ENCODE measurements at regions not wholly inside any gene's neighbourhood (a gene's known extent, or its start where the extent isn't known, plus 50 kb on each side); places are given as distances from the start of the nearest gene placed in this dataset.
"Not testable (repeated sequence)": the region's sequence is repeated elsewhere in the genome, so short reads cannot be mapped to it uniquely, and the experiment has no call there.

DNA sequence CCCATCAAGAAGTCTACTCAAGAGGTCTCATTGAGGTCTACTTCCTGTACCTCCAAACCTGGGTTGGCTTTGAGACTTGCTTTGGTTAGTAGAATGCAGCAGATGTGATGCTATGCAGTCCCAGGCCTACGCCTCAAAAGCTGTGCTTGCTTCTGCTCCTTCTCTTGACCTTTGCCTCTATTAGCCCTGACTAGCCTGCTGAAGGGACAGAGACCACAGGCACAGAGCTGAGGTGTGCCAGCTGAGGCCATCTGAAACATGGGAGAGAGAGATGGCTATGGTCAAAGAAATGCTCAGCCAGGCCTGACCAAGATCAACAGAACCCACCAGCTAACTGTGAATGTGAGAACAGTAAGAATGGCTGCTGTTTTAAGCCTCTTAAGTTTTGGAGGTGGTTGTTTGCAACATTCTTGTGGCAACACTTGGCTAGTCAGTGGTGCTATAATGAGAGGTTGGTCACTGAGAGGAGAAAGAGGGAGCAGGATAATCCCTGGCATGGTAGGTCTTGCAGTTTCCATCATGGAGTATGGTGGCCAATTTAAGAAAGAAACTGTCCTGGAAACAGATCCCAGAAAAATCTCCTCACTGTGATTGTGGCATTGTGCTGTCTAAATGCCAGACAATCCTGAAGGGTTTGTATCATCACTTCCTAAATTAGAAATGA, 176.1 kb upstream of the PHYHIPL start:
- no peak for DNase-seq

GRCh38 chr10:59002011-59002410, 174.4 kb upstream of the PHYHIPL start:
- DNase-seq = no peak

GRCh38 chr10:59003203-59003602, 173.2 kb upstream of the PHYHIPL start:
- no peak for DNase-seq

DNA sequence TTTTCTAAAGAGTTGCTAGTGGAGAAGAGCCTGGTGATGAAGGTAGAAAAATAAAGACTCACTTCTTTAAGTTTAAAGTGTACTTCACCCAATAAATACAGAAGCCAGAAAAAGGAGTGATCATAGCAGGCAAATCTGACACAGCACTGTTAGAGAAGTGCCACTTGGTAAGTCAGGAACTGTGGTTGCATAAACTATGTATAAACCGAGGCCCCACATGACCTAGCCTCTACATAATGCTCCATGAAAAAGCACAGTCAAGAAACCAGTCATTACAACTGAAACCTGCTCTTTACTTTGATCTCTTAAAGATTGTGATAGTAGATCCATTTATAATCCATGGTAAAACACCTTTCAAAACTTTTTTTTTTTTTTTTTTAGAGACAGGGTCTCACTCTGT, 172.1 kb upstream of the PHYHIPL start:
- no peak for DNase-seq

GRCh38 chr10:59006511-59007306, 169.7 kb upstream of the PHYHIPL start:
- no peak for DNase-seq

DNA sequence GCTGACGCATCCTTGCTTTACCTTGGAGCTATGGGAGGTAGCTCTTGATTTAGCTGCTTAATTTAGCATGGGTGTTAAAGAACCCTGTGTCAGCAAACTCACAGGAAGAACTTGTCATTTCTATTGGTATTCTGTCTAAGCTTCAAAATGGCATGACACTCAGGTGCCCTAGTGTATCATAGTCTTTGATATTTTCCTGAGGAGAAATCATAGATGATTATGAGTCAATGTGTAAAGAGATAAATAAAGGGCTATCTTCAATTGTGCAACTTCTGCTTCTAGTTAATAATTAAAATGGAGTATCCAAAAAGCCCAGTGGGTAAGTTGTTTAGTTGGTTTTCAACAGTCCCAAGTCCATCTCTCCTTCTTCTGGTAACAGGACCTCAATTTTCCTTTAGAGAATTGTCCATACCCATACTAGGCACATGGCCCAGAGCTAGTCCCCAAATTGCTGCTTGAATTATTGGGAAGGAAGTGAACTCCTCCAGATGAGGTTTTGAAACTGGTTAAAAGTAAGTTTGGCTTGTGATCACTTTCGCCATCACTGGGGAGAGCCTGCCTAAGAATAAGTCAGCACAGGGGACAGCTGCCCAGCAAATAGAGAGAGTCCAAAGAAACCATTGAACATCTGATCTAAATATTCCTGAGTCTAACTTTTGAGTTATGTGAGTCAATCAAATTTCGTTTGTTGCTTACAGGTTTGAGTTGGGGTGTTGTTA, 169.0 kb upstream of the PHYHIPL start:
- DNase-seq = no peak

GRCh38 chr10:59008452-59008851, 168.0 kb upstream of the PHYHIPL start:
- no peak for DNase-seq

- DNase-seq = no peak
Measured at GRCh38 chr10:59011972-59012632, 164.3 kb upstream of the PHYHIPL start.

DNA sequence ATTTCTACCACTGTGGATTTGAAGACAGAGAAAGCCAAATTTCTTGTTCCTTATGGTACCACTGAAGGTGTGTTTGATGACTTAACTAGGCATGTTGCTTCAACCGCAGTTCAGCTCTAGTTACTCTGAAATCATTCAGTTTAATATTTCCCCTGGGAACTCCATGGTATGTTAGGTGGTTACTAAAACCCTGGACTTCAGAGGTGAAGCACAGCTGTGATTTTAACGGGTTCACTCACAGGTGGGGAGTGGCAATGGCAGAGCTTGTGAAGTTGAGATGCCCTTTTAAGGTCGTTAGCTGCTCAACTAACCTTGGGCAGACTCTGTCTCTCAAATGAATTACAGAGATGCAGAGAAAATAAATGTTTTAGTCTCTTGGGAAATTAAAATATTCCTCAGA, 163.6 kb upstream of the PHYHIPL start:
- DNase-seq = no peak

GRCh38 chr10:59016043-59016442, 160.4 kb upstream of the PHYHIPL start:
- no peak for DNase-seq

- no peak for DNase-seq
Measured at GRCh38 chr10:59018977-59019376, 157.5 kb upstream of the PHYHIPL start.

GRCh38 chr10:59019603-59020002, 156.8 kb upstream of the PHYHIPL start:
- DNase-seq = no peak

DNA sequence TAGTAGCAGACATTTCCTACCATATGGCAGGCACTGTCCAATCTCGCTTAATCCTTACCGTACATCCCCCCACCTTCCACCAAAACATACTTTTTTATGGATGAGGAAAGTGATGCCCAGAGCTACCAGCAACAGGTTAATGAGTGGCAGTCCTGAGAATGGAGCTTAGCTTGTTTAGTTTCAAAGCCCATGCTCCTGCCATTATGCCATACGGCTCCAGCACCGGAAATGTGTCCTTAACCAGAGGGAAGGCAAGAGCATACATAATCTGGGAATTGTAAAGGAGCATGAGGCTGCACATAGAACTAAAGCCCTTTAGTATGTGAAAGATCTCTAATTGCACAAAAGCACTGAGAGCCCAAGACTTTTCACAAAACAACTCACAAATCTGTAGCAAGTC, 155.9 kb upstream of the PHYHIPL start:
- no peak for DNase-seq

GRCh38 chr10:59025981-59026765, 150.3 kb upstream of the PHYHIPL start:
- peak; percentile 4 for DNase-seq

GRCh38 chr10:59027975-59028655, 148.3 kb upstream of the PHYHIPL start:
- DNase-seq = no peak

- DNase-seq = no peak
Measured at GRCh38 chr10:59033622-59034021, 142.8 kb upstream of the PHYHIPL start.

DNA sequence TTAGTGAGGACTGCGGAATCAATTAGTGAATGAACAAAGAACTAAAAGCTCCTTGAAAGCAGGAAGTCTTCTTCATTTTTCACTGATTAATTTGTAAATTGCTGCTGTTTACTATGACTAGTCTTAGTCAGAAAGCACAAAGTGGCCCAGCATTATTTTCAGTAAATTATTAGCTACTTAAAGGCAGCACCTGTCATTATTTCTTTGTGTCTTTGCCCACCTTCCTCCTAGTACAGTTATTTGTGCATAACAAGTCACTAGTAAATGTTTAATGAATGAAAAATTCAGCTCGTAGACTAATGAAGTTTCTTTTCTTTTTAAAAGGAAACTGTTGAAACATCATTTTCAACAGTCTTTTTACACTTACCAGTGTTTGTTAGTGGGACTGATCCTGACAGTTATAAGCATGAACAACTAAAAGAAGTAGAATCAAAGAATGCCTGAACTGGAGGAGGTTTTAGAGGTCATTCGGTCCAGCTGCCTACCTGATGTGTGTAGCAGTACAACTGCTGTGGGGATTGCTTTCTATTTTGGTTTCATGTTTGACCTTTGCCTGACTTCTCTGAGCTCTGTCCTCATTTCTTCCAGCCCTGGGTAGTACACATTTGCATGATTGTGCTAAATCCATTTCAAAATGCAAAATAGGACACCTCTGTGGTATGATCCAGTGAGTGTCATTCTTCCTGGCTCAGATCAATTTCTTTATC, 140.0 kb upstream of the PHYHIPL start:
- no peak for DNase-seq

DNA sequence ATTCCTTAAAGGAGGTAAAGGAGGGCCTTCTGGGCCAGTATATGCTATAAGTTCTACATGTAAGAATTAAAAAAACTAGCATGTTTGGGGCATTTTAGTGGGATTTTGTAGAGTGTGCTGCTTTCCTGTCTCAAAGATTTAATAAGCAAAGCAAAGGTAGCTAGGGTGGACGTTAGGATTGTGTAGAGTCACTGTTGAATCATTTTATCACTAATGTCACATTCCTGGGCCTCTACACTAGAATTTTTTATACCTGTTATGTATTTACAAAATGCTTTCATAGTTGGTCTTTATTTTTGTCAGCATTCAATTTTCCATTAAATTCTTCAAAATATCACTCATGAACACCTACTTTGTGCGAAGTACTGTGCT, 139.4 kb upstream of the PHYHIPL start:
- no peak for DNase-seq

DNA sequence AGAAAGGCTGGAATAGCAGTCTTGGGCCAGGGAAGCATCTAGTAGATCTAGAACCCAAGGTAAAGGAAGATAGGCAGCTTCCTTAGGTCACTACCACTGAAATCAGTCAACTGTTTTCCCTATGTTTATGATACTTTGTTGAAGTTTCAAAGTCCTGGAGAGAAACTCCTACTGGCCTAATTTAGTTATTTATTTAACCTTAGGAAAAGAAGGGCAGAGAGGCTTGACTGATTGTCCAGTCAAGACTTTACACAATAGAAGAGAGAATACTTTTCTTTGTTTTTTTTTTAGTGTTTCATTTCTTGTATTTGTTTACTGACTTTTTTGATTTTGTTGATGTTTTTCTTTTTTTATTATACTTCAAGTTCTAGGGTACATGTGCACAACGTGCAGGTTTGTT, 138.9 kb upstream of the PHYHIPL start:
- DNase-seq = no peak

DNA sequence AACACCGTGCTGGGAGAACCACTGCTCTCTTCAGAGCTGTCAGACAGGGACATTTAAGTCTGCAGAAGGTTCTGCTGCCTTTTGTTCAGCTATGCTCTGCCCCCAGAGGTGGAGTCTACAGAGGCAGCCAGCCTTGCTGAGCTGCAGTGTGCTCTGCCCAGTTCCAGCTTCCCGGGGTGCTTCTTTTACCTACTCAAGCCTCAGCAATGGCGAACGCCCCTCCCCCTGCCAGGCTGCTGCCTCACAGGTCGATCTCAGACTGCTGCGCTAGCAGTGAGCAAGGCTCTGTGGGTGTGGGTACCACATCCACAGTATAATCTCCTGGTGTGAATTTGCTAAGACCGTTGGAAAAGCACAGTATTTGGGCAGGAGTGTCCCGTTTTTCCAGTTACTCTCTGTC, 133.1 kb upstream of the PHYHIPL start:
- DNase-seq = not testable (repeated sequence)

- DNase-seq = no peak
Measured at GRCh38 chr10:59047180-59047579, 129.3 kb upstream of the PHYHIPL start.
